Stimulated activated CD4-positive, alpha-beta T cell treated with anti-CD3 and anti-CD28 coated beads, TNF-alpha, amount 100 ng/mL, for 48 hours (primary cell): ENCODE measurements at regions not wholly inside any gene's neighbourhood (a gene's known extent, or its start where the extent isn't known, plus 50 kb on each side); places are given as distances from the start of the nearest gene placed in this dataset.
"Not testable (repeated sequence)": the region's sequence is repeated elsewhere in the genome, so short reads cannot be mapped to it uniquely, and the experiment has no call there.

Source experiments
- DNase-seq, 3 donors: peaks; one replicate each; pipeline ENCODE4 v3.0.0-alpha.2; 2020; ENCODE audit warnings: low read depth in 3 of 3

DNA sequence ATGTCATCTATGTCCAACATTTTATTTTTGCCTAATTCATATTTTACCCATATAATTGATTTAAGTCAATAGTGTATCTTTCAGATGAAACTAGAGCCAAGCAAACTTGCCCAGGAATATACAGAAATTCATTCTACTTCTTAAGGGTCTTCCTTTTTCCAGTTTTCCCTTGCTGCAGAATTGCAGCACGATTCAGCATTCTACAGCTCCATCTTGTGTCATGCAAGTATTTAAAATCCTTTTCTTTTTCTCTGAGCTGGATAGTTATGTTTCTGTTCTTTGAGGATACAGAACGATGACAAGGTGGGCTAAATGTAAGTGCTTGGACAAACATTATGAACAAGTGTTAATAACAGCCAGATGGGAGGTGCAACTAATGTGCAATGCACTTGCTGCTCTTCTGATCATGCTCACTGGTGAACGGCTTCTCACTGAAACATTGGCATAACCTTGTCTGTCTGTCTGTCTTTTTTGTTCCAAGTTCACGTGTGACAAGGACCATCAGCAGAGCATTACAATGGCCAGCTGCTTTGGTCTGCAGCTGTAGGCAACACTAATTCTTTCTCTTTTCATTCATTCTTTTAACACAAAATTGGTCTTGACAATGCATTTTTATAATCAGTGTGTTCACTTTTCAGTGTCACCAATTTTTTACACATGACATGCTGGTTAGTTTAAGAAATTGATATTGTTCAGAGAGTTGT, 1821.7 kb downstream of the ARAP2 start:
- DNase-seq: no peak

DNA sequence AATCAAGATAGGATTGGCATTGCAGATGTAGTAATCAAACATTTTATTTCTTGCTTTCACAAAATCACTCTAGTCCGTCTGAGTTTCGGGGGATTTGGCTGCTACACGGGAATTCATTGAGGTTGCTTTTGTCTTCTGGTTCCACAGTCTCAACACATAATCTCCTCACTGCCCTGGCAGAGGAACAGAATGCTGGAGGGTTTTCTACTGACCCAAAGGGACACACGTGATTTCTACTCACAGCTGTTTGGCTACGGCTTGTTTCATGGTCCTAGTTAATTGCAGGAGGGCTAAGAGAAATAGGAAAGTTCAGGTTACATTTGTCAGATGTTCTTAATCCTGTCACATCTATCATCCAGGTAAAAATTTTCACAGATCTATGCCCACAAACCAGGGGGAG, 1811.6 kb downstream of the ARAP2 start:
- no peak for DNase-seq

DNA sequence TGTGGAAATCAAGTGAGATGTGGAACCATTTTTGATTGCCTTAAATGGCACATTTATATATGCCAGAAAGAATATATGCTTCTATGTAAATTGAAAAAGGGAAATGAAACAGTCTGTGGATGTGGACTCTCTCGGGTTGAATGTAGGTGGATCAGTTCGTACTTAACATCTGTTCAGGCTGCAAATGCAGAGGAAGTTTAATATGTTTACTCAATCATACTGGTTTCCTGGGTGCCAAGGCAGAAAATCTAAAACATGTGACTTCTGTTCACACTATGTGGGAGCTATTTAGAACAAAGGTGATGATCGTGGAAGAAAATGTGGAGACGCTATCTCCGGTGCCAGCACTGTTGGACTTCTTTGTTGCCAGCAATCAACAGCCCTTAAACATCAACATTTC, 1809.9 kb downstream of the ARAP2 start:
- DNase-seq: not testable (repeated sequence)

DNA sequence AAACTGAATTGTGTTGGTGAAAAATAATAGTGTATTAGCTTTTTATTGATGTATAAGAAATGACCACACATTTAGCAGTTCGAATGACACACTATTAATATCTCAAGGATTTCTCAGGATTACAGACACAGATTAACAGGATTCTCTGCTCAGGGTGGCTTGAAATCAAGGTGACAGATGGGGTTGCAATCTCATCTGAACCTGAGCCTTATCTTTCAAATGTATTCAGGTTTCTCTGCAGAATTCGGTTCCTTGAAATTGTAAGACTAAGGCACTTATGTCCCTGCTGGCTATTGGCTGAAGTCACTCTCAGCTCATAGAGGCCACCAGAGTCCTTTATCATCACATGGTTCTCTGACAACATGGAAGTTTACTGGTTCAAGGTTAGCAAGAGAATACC, 1780.1 kb downstream of the ARAP2 start:
- no peak for DNase-seq

DNA sequence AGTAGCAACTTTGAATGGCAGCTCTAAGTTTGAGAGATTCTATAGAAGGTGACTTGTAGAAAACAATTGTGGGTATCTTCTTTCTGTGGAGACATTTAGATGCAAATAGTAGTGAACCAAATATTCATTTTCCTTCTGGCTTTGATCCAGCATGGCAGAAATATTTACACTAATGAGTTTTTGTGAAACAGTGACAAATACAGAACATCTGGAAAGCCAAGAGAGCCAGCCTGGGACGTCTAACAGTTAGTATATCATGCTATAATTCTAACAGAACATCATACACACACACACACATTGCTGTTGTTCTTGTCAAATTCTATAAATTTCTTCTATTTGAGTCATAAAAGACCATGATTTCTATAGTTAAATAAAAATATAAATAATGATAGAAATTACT, 1777.9 kb downstream of the ARAP2 start:
- no peak for DNase-seq

DNA sequence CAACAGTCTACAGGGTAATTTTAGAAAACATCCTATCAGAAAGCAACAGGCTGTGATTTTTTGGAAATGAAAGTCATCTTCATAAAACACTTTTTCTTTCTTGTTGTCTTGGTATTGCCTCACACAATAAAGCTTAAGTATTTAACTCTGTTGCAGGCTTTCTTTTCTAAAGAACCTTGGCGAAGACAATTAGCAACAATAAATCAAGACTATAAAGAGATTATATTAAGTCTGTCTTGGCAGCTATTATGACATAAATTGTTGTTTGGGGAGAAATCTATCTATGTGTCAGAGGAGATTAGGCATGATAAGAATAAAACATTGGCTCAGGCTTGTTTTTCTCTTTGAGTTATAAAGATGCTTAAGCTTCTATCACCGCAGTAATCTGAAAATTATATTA, 1774.8 kb downstream of the ARAP2 start:
- DNase-seq: no peak

DNA sequence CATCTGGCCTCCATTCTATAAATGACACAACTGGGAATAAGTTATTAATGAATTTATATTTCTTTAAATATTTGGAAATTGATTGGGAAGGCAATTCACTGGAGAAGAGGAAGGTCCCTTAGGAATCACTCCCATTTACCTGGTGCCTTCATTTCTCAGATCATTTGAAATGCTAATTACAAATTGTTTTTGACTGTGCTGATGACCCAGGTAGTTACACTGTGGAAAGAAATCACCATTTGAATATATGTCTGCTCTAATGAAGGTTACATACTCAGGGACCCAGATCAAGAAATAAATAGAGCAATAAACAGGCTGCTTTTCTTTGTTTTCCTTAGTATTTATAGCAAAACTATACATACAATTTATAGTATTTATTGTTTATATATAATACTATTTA, 1759.1 kb downstream of the ARAP2 start:
- DNase-seq: no peak

DNA sequence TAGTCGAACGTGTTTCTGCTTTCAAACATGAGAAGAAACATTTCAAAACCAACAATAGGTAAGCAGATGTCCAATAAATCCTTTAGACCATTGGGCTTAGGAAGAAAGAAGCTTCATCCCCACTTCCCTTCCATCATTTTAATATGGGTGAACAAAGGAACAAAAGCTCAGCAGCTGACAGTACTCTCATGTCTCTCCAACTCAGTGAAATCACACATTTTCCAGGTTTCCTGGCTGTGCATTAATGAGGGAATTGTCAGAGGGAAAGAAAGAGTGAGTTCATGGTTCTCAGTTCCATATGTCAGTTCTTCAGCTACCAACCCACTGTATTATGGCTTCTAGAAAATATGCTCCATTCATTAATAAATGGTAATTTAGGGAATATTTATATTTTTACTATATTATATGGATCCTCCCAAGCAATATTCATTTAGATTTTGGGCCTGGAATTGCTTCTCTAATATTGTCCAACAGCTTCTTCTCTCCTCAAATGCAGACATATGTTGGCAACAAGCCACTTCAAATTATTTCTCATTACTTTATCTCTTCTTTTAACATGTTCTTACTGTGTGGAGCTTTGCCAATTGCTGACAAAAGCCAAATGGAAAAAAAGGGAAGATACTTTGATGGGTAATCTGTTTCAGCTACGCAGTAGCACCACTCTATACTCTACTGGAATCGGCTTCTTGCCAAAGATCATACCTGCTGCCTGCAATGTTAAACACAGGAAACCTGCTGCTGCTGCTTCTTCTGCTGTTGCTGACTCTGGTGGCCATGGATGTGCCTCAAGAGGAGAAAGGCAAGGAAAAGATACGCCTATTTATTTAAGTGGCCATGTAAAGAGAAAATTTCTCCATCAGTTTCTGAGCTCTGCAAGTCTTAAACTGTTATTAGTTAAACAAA, 1757.6 kb downstream of the ARAP2 start:
- DNase-seq: no peak

DNA sequence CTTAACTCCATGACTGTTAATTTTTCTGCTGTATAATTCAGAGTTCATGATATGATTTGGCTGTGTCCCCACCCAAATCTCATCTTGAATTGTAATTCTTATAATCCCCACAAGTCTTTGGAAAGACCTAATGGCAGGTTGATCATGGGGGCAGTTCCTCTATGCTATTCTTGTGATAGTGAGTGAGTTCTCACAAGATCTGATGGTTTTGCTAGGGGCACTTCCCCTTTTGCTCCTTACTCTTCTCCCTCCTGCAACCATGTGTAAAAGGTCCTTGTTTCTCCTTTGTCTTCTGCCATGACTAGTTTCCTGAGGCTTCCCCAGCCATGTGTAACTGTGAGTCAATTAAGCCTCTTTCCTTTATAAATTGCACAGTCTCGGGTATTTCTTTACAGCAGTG, 1751.9 kb downstream of the ARAP2 start:
- no peak for DNase-seq

DNA sequence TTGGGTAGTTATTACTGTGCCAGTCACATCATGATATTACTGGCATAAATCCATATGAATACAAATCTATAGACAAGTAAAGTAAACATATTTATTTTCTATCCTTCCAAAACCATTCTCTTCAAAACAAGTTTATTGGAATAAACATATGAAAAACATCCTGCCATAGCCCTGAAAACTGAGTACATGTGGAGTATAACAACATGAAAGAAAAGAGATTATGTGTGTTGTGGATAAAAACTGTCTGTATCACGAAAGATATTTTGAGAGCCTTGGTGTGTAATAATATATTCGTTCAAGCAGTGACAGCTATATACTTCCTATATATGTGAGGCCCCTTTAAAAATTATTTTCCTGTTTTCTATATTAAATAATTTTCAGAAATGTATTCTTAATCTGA, 1742.2 kb downstream of the ARAP2 start:
- DNase-seq: no peak

DNA sequence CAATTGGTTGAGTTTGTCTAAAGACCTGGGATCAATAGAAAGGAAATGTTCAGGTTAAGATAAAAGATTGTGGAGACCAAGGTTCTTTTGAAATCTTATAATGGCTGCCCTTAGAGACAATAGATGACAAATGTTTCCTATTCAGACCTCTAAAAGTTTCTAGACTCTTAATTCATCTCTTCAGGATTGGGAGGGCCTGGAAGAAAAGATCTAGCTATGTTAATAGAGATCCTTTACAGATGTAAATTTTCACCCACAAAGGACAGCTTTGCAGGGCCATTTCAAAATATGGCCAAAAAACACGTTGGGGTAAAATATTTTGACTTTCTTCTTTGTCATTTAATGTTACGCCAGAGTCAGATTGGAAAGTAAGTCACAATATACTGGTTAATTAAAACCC, 1739.6 kb downstream of the ARAP2 start:
- DNase-seq: not testable (repeated sequence)

DNA sequence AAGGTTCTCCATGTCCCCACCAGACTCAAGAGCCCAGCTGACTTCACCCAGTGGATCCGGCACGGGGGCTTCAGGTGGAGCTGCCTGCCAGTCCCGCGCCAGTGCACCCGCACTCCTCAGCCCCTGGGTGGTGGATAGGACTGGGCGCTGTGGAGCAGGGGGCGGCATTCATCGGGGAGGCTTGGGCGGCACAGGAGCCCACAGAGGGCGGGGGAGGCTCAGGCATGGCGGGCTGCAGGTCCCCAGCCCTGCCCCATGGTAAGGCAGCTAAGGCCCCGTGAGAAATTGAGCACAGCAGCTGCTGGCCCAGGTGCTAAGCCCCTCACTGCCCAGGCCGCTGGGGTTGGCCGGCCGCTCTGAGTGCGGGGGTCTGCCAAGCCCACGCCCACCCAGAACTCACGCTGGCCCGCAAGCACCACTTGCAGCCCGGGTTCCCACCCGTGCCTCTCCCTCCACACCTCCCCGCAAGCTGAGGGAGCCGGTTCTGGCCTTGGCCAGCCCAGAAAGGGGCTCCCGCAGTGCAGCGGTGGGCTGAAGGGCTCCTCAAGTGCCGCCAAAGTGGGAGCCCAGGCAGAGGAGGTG, 1737.7 kb downstream of the ARAP2 start:
- not testable (repeated sequence) for DNase-seq

DNA sequence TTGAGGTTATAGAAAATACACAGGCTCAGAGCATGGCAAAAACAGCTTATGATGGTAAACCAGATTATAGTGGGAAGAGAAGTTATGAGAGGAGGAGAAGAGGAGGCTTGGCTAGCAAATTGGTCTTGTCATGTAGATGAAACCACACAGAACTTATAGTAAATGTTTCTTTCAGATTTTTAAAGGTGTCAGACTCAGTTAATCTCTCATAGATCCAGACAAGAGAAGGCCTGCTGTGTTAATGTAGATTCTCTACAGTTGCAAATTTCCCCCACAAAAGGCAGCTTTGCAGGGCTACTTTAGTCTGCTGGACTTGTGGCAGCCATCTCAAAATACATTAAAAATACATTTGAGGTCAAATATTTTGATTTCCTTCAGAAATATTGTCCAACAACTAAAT, 1731.7 kb downstream of the ARAP2 start:
- DNase-seq: no peak

DNA sequence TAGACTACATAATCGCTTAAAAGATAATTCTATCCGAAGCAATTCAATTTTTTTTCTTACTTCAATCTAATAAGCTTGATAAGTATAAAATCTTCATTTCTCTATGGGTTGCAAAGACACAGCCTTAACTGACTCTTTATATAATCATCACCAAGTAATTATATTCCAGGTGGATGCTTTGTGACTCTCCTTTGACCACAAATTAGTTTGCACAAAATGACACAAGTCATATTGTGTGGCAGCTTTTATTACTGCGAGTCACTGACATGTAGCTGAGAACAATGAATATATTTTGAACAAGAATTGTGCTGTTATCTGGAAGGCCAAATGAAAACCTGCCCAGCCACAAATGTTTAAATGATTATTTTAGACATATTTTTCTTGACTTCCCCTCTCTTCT, 1727.8 kb downstream of the ARAP2 start:
- no peak for DNase-seq

DNA sequence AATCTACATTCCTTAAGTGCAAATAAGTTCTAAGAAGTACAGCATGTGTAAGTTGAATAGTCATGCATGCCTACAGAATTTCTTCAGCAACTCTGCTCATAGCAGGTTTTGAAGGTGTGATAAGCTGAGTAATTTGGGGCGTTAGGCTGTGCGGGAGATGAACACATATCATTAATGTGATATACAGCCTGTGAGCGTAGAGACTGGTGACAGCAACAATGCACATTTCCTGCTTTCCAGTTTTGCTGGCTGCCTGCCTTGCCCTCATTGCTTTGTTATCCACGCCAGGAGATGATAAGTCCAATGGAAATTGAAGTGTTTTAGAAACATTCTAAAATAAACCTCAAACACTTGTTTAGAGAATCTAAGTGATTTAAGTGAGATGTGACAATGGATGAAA, 1709.4 kb downstream of the ARAP2 start:
- DNase-seq: no peak

DNA sequence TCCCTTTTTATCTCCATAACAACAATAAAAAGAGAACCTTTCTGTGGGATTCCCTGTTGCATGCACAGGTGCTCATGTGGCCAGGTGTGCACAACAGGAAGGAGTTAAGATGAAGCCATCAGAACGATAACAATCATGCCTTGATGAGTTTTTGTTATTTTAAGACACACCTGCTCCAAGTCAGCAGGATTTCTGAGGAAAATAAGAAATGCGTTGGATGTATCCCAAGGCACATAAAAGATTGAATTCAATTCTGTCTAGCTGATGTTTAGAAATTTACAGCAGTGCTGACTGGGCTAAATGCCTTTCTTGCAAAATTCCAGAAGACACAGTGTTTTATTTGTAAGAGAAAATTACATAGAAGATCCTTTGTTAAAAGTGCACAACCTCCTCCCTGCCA, 1678.2 kb downstream of the ARAP2 start:
- DNase-seq: no peak

DNA sequence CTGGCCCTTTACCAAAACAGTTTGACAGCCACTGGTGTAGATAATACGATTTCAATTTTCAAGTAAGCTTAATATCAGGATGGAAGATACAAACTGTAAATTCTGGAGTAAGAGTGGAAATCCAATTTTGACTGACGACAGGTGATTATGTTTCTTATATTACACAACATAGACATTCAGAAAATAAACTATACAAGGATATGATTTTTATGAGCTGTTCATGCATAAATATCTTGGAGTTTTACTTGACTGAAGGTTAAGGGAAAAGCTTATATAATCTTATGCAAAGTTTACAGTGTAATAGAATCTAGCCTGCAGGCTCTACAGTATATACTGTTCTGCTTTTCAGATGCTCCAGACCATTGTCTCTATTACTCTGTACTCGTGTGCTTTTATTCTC, 1672.3 kb downstream of the ARAP2 start:
- DNase-seq: no peak

DNA sequence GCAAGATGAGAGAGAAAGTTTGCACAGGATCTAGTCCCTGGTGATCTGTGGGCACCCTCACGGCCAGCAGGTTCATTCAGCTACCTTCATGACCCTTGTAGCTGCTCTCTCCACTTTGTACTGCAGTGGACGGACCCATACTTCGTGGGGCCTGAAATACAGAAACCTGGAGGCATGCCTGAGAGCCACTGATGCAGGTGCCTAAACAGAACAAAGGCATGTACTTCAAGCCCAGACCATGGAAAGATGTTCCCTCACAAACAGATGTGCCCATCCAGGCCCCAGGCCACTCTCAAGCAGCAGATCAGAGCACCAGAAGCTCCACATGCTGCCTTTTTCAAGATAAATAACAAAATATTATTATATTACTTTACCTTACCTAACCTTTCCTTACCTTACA, 1629.0 kb downstream of the ARAP2 start:
- no peak for DNase-seq

DNA sequence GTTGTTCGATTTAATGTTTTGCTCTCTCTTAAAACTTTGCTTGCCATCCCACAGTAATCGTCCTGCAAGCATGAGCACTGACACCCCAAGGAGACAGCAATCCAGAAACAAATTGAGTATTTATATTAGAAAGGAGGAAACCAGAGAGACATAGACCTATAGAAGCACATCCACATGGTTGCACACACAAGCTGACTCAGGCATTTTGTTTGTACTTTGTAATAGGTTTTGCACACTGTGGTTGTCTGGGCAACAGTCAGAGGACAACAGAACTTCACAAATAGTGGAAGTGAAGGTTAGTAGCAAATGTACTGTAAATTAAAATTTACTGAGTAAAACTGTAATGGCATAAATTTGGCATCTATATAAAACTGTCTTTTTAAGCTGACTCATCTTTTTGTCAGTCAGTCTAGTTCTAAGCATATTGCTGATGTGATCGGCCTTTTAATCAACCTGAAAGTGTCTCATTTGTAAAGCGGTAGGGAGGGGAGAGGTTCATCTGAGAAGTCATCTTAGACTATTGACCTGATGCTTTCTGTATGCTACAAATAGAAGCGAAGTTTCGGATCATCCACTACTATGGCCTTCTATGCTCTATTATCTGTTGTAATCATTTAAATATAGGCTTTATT, 1624.7 kb downstream of the ARAP2 start:
- DNase-seq: no peak

DNA sequence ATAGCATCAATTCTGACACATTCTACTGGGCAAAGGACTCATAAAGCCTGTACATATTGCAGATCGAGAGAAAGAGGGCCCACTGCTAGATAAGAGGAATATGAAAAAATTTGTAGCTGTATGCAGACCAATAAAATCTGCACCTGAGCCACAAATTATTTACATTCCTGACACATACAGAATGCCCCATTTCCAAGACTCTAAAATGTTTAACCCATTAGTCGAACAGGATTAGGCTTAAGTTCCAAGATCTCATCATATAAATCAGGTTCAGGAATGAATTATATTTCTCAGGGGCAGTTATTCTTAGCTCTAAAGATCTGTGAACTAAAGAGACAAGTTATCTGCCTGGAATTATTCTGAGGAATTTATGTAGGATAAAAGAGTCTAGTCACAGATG, 1615.8 kb downstream of the ARAP2 start:
- DNase-seq: no peak

DNA sequence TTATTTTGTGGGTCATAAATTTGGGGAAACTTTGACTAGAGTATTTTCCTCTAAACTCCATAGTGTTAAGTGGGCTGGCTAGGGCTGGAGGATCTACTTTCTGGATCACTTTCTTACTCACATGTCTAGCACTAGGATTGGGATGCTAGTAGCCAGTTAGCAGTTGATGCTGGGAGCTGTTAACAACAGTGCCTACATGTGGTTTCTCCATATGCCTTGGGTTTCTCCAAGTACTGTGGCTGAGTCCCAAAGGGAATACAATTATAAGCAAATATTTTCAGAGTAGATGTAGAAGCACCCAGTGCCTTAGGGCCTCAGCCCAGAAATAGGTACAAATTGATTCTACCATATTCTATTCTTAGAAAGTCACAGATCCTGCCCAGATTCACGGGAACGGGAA, 1614.9 kb downstream of the ARAP2 start:
- no peak for DNase-seq

DNA sequence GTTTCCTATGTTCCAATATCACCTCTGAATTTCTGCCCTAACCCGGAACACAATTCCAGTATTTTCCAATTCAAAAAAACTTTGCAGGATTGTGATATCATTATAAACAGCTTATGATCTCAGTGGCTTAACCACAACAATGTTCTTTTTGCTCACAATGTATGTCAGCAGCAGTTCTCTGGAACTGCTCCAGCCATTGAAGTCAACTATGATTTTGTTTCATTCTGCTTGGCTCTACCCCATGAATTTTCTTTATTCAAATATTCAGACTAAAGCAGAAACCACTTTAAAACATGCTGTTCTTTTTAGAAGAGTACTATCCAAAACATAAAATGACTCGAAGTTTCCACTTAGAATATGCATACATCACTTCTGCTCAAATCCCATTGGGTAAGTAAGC, 1611.1 kb downstream of the ARAP2 start:
- DNase-seq: no peak

DNA sequence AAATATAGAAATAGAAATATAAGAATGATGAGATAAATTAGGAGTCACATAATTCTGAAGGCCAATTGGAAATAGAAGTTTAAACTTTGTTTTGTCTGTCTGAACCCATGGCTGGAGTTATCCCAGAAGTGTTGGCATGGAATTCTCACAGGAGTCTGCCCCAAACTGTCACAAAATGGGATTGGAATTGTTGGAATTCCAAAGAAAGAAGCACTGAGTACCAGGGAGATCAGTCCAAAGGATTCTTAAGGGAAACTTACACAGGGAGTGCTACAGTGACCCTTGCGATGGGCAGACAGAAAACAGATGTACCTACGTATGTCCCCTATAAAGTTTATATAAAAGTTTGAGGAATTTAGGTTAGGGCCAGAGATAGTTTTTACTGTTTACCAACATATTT, 1607.7 kb downstream of the ARAP2 start:
- DNase-seq: no peak
